A549 (cell line): ENCODE measurements at regions not wholly inside any gene's neighbourhood (a gene's known extent, or its start where the extent isn't known, plus 50 kb on each side); places are given as distances from the start of the nearest gene placed in this dataset.
A peak's percentile ranks its signal among the peaks of the same experiment; 100 is the strongest.

Experiments
- ATAC-seq, 2 experiments: fragments of 200-7000 bp in 1 of 2; fragments of >200 bp in 1 of 2; cut with Nextera tagmentation in 1 of 2; cut with Tn5 transposase in 1 of 2; 3 replicates each; pipeline versions ENCODE4 v1.8.0 to v1.9.1; 2018 to 2020; ENCODE audit warnings: mild to moderate bottlenecking in 1 of 2, moderate library complexity in 1 of 2
- CTCF ChIA-PET: fragments of 300-600 bp; sonication (Branson Sonifier 250); formaldehyde crosslinking; extraction: SDS; loops from one replicate; lab custom pipeline; 2021; ENCODE audit warnings: antibody characterized with exemption, inconsistent platforms; lab: Yijun Ruan, JAX
- POLR2A ChIA-PET: fragments of 350-600 bp; formaldehyde crosslinking; extraction: SDS; loops from one replicate; lab custom pipeline; 2021; ENCODE audit warnings: antibody characterized with exemption, inconsistent platforms; lab: Yijun Ruan, JAX
- DNase-seq, 2 experiments: peaks; one replicate each; pipeline versions ENCODE4 v3.0.0 to v3.0.0-alpha.2; 2011 to 2016; ENCODE audit warnings: low read depth in 1 of 2, low spot score in 1 of 2
- FAIRE-seq: peaks from 2 replicates; lab custom pipeline; 2011; peaks lifted over from hg19 to GRCh38; lab: Jason Lieb, UNC
- H3K27ac ChIP-seq, 2 experiments: fragments of >200 bp; sonication (Bioruptor Twin); formaldehyde crosslinking; 3 replicates each; pipeline ENCODE4 v1.5.1; 2016 to 2017
- H3K4me1 ChIP-seq: fragments of >200 bp; sonication (Bioruptor Twin); formaldehyde crosslinking; 3 replicates; pipeline ENCODE4 v1.6.1; 2016
- H3K4me2 ChIP-seq: fragments of >200 bp; sonication (Bioruptor Twin); formaldehyde crosslinking; 3 replicates; pipeline ENCODE4 v1.6.1; 2016
- H3K4me3 ChIP-seq: fragments of >200 bp; sonication (Bioruptor Twin); formaldehyde crosslinking; 3 replicates; pipeline ENCODE4 v1.5.1; 2016
- H3K9me3 ChIP-seq: fragments of >200 bp; sonication (Bioruptor Twin); formaldehyde crosslinking; 3 replicates; pipeline ENCODE4 v1.6.1; 2016
- BHLHE40 ChIP-seq: IDR thresholded peaks from 2 replicates; pipeline ENCODE4 v1.6.1; 2012; ENCODE audit warnings: low read depth, low read length, inconsistent platforms
- CBX8 ChIP-seq: fragments of 200-600 bp; sonication (generic); IDR thresholded peaks from 2 replicates; pipeline ENCODE4 v1.6.1; 2016
- CEBPB ChIP-seq, 2 experiments: fragments of >200 bp in 1 of 2; sonication (Bioruptor Twin) in 1 of 2; formaldehyde crosslinking in 1 of 2; IDR thresholded peaks; 2 replicates each; pipeline ENCODE4 v1.6.1; 2012 to 2016
- CHD2 ChIP-seq: fragments of 150-350 bp; IDR thresholded peaks from 2 replicates; pipeline ENCODE4 v1.6.1; 2014; ENCODE audit warnings: low read length; ENCODE audit not compliant: partially characterized antibody
- CHD4 ChIP-seq: fragments of 200-600 bp; sonication (generic); IDR thresholded peaks from 2 replicates; pipeline ENCODE4 v1.6.1; 2016; ENCODE audit warnings: antibody characterized with exemption, mild to moderate bottlenecking, borderline replicate concordance
- CTCF ChIP-seq: fragments of >200 bp; sonication (Bioruptor Twin); formaldehyde crosslinking; IDR thresholded peaks from 3 replicates; pipeline ENCODE4 v1.5.1; 2016
- E2F6 ChIP-seq: IDR thresholded peaks from 2 replicates; pipeline ENCODE4 v1.6.1; 2012; ENCODE audit warnings: low read depth, borderline replicate concordance
- EHF ChIP-seq: fragments of 250-450 bp; sonication (Bioruptor Pico); IDR thresholded peaks from 2 replicates; pipeline ENCODE4 v1.5.0; 2020; ENCODE audit warnings: mild to moderate bottlenecking
- EHMT2 ChIP-seq: fragments of 200-600 bp; sonication (generic); IDR thresholded peaks from 2 replicates; pipeline ENCODE4 v1.6.1; 2016; ENCODE audit warnings: antibody characterized with exemption, low read depth, mild to moderate bottlenecking, moderate library complexity
- FOSB ChIP-seq: fragments of 250-450 bp; sonication (Bioruptor Pico); IDR thresholded peaks from 2 replicates; pipeline ENCODE4 v1.5.0; 2020; ENCODE audit warnings: mild to moderate bottlenecking, moderate library complexity
- FOSL2 ChIP-seq, 2 experiments: fragments of 450-650 bp in 1 of 2; fragments of >200 bp in 1 of 2; sonication (Bioruptor Twin) in 1 of 2; formaldehyde crosslinking; IDR thresholded peaks; 2 replicates each; pipeline versions ENCODE4 v1.5.0 to v1.6.1; 2016 to 2020; ENCODE audit warnings: mild to moderate bottlenecking in 1 of 2, moderate library complexity in 1 of 2
- FOXS1 ChIP-seq: fragments of 250-450 bp; sonication (Bioruptor Pico); IDR thresholded peaks from 2 replicates; pipeline ENCODE4 v1.5.0; 2020; ENCODE audit warnings: mild to moderate bottlenecking, moderate library complexity
- GATA3 ChIP-seq: IDR thresholded peaks from 2 replicates; pipeline ENCODE4 v1.6.1; 2012; ENCODE audit warnings: borderline replicate concordance
- HDAC2 ChIP-seq: fragments of 200-600 bp; sonication (generic); IDR thresholded peaks from 2 replicates; pipeline ENCODE4 v1.6.1; 2016
- HES2 ChIP-seq: fragments of >200 bp; sonication (Bioruptor Twin); formaldehyde crosslinking; IDR thresholded peaks from 2 replicates; pipeline ENCODE4 v1.6.1; 2016
- HEYL ChIP-seq: fragments of 250-450 bp; sonication (Bioruptor Pico); IDR thresholded peaks from 2 replicates; pipeline ENCODE4 v1.8.0; 2021; ENCODE audit warnings: mild to moderate bottlenecking, moderate library complexity
- HMGXB4 ChIP-seq: fragments of 250-450 bp; sonication (Bioruptor Pico); IDR thresholded peaks from 2 replicates; pipeline ENCODE4 v1.5.0; 2021; ENCODE audit warnings: mild to moderate bottlenecking, moderate library complexity, borderline replicate concordance
- HOXB5 ChIP-seq: fragments of 250-450 bp; sonication (Bioruptor Pico); IDR thresholded peaks from 2 replicates; pipeline ENCODE4 v1.5.0; 2020; ENCODE audit warnings: mild to moderate bottlenecking, moderate library complexity
- JUN ChIP-seq, 2 experiments: fragments of >200 bp; sonication (Bioruptor Twin); formaldehyde crosslinking; IDR thresholded peaks; 2 replicates in 1 of 2; 3 replicates in 1 of 2; pipeline ENCODE4 v1.6.1; 2016 to 2017
- JUNB ChIP-seq: fragments of >200 bp; sonication (Bioruptor Twin); formaldehyde crosslinking; IDR thresholded peaks from 2 replicates; pipeline ENCODE4 v1.6.1; 2016
- MAZ ChIP-seq: fragments of 150-350 bp; IDR thresholded peaks from 2 replicates; pipeline ENCODE4 v1.6.1; 2014; ENCODE audit warnings: antibody characterized with exemption, low read depth, low read length, borderline replicate concordance
- MYC ChIP-seq: IDR thresholded peaks from 2 replicates; pipeline ENCODE4 v1.6.1; 2012; ENCODE audit warnings: mild to moderate bottlenecking, inconsistent platforms, low read length, improper control_type of control experiment, borderline replicate concordance
- PBX3 ChIP-seq: IDR thresholded peaks from 2 replicates; pipeline ENCODE4 v1.6.1; 2012
- RARB ChIP-seq: fragments of 250-450 bp; sonication (Bioruptor Pico); IDR thresholded peaks from 2 replicates; pipeline ENCODE4 v1.8.0; 2021; ENCODE audit warnings: mild to moderate bottlenecking, moderate library complexity
- RNF2 ChIP-seq: fragments of 200-600 bp; sonication (generic); IDR thresholded peaks from 2 replicates; pipeline ENCODE4 v1.6.1; 2016; ENCODE audit warnings: low read depth, mild to moderate bottlenecking, antibody characterized with exemption, moderate library complexity, borderline replicate concordance
- SMC3 ChIP-seq: fragments of >200 bp; sonication (Bioruptor Twin); formaldehyde crosslinking; IDR thresholded peaks from 3 replicates; pipeline ENCODE4 v1.6.1; 2018; ENCODE audit warnings: inconsistent platforms
- SREBF2 ChIP-seq: fragments of 450-650 bp; IDR thresholded peaks from 2 replicates; pipeline ENCODE4 v1.6.1; 2014; ENCODE audit warnings: mild to moderate bottlenecking, moderate library complexity
- ZNF302 ChIP-seq: fragments of 250-450 bp; sonication (Bioruptor Pico); IDR thresholded peaks from 2 replicates; pipeline ENCODE4 v1.9.0; 2021; ENCODE audit warnings: inconsistent platforms, mild to moderate bottlenecking, moderate library complexity
- whole genome bisulfite sequencing: methylation state at CpG from one replicate; pipeline ENCODE4 v1.1.6; 2017; ENCODE audit errors: missing lambda C conversion rate; 5-methylcytosine and 5-hydroxymethylcytosine counted together

GRCh38 chr1:234845836-234846235, 235.9 kb upstream of the IRF2BP2 start:
- H3K4me3 ChIP-seq: no peak overlapping the region
- ChIA-PET CTCF (interaction anchor here (0.6 to 0.7 kb wide), 2 partner anchors 28 to 131 kb away, joined by 3 read pairs; no protein-coding TSS in a partner anchor), POLR2A (no interaction called here)
- no peak overlapping the region for H3K4me2 ChIP-seq
- no peaks in the 10 kb centered on the region for H3K9me3 ChIP-seq
- TF ChIP-seq PBX3: no peak
- no peak for TF ChIP-seq ZNF302 (CRISPR knock-in tag)
- no peak for TF ChIP-seq GATA3
- TF ChIP-seq FOSB (CRISPR knock-in tag): no peak
- no peak for TF ChIP-seq HEYL (CRISPR knock-in tag)
- TF ChIP-seq MAZ: no peak
- TF ChIP-seq EHMT2: no peak
- FAIRE-seq (no peak), ATAC-seq (no peak), DNase-seq (no peak)
- WGBS: 65% methylated on average over 2 of the region's 2 CpGs
- no peak overlapping the region for H3K27ac ChIP-seq
- H3K4me1 ChIP-seq: peaks cover 28% of the 10 kb centered on the region

- ATAC-seq: no peak
- no peak for FAIRE-seq
- no peak overlapping the region for H3K4me3 ChIP-seq
- ChIA-PET CTCF (interaction anchor here (0.7 kb wide), 1 partner anchor 239 kb away, joined by 3 read pairs; no protein-coding TSS in a partner anchor), POLR2A (no interaction called here)
- peaks cover 32% of the 10 kb centered on the region for H3K4me1 ChIP-seq
- DNase-seq: no peak
- TF ChIP-seq EHF: no peak
- no peak for TF ChIP-seq SMC3
- TF ChIP-seq JUNB: no peak
- TF ChIP-seq HOXB5 (CRISPR knock-in tag): no peak
- TF ChIP-seq HES2: no peak
- no peak for TF ChIP-seq FOXS1
- no peak for TF ChIP-seq MYC
- no peak for TF ChIP-seq CHD4
- no peak for TF ChIP-seq SREBF2
- TF ChIP-seq RNF2: no peak
- TF ChIP-seq E2F6: no peak
- TF ChIP-seq, all 56 proteins: peak for 0
- H3K4me2 ChIP-seq: no peak overlapping the region
- 0 out of 3 replicates have a peak, but pooled peaks cover 1% of the 10 kb centered on the region for H3K9me3 ChIP-seq
- H3K27ac ChIP-seq: no peak overlapping the region
- 85% methylated on average over 5 of the region's 5 CpGs for WGBS
Measured at GRCh38 chr1:234845097-234845660, 235.2 kb upstream of the IRF2BP2 start.

- CTCF ChIA-PET: interaction anchor here (0.7 kb wide), 1 partner anchor 239 kb away, joined by 3 read pairs; no protein-coding TSS in a partner anchor
- H3K27ac ChIP-seq: peak overlapping the region in 1 of 2 experiments; percentile 33; a peak in 1 of 6 replicates
- TF ChIP-seq HDAC2 (no peak), HMGXB4 (CRISPR knock-in tag) (no peak), BHLHE40 (no peak), CBX8 (no peak), CEBPB (IDR thresholded peaks at IDR 0.05) (no peak), RARB (CRISPR knock-in tag) (no peak), PBX3 (no peak), HOXB5 (CRISPR knock-in tag) (no peak), JUN (IDR thresholded peaks at IDR 0.05) (no peak), FOSL2 (IDR thresholded peaks at IDR 0.05) (no peak), FOSL2 (CRISPR knock-in tag; IDR thresholded peaks at IDR 0.05) (no peak), CTCF (no peak), CHD2 (no peak)
Measured at GRCh38 chr1:234844479-234845031, 234.6 kb upstream of the IRF2BP2 start.

More at GRCh38 chr1:234844479-234845031, 234.6 kb upstream of the IRF2BP2 start:
- no peak for FAIRE-seq
- no peak for ATAC-seq
- H3K4me2 ChIP-seq: no peak overlapping the region
- no peak overlapping the region for H3K4me3 ChIP-seq
- WGBS: 94% methylated on average over 7 of the region's 7 CpGs
- POLR2A ChIA-PET: no interaction called here
- peaks cover 31% of the 10 kb centered on the region for H3K4me1 ChIP-seq
- H3K9me3 ChIP-seq: 0 out of 3 replicates have a peak, but pooled peaks cover 3% of the 10 kb centered on the region
- DNase-seq: no peak
